HEK293 (cell line): ENCODE measurements at regions not wholly inside any gene's neighbourhood (a gene's known extent, or its start where the extent isn't known, plus 50 kb on each side); places are given as distances from the start of the nearest gene placed in this dataset.

Experiments used
- CTCF ChIA-PET: fragments of 350-600 bp; formaldehyde crosslinking; extraction: SDS; loops from one replicate; lab custom pipeline; 2021; ENCODE audit warnings: antibody characterized with exemption; lab: Yijun Ruan, JAX
- POLR2A ChIA-PET: fragments of 300-600 bp; formaldehyde crosslinking; extraction: SDS; loops from one replicate; lab custom pipeline; 2020; ENCODE audit warnings: antibody characterized with exemption, inconsistent platforms; lab: Yijun Ruan, JAX
- H3K27ac ChIP-seq: fragments of 200-500 bp; sonication (Bioruptor generic); 2 replicates; pipeline ENCODE4 v1.5.1; 2014; ENCODE audit warnings: low read depth, low read length, control low read depth, inconsistent platforms; ENCODE audit errors: extremely low read depth
- H3K36me3 ChIP-seq, 2 experiments: fragments of 200-500 bp in 1 of 2; sonication (Bioruptor generic) in 1 of 2; 1 replicate in 1 of 2; 2 replicates in 1 of 2; pipeline ENCODE4 v1.5.1; 2014 to 2017; ENCODE audit warnings: inconsistent platforms in 2 of 2, low read length in 2 of 2; ENCODE audit not compliant: control insufficient read depth in 2 of 2, insufficient read depth in 1 of 2
- H3K4me1 ChIP-seq: fragments of 200-500 bp; sonication (Bioruptor generic); 2 replicates; pipeline ENCODE4 v1.5.1; 2014; ENCODE audit warnings: mild to moderate bottlenecking, low read length, inconsistent platforms; ENCODE audit not compliant: control insufficient read depth, insufficient read depth
- H3K4me3 ChIP-seq: 2 replicates; pipeline ENCODE4 v1.5.1; 2011; ENCODE audit warnings: low read depth, mild to moderate bottlenecking, control low read depth, low read length, moderate library complexity
- H3K9me3 ChIP-seq: fragments of 200-500 bp; sonication (Bioruptor generic); 2 replicates; pipeline ENCODE4 v1.5.1; 2014; ENCODE audit warnings: low read depth, low read length, inconsistent platforms; ENCODE audit not compliant: control insufficient read depth, insufficient read depth
- BCL11A ChIP-seq: fragments of 450-650 bp; formaldehyde crosslinking; IDR thresholded peaks from 2 replicates; pipeline ENCODE4 v1.5.1; 2016; ENCODE audit warnings: low read depth, missing biosample characterization, missing genetic modification characterization
- GLIS1 ChIP-seq: fragments of 450-650 bp; formaldehyde crosslinking; IDR thresholded peaks from 2 replicates; pipeline ENCODE4 v1.5.1; 2016; ENCODE audit warnings: missing biosample characterization, missing genetic modification characterization
- HOXA7 ChIP-seq: sonication (generic); formaldehyde crosslinking; IDR thresholded peaks from 2 replicates; pipeline ENCODE4 v1.8.1; 2022; ENCODE audit warnings: missing genetic modification reagents, borderline replicate concordance
- IKZF3 ChIP-seq: fragments of 450-650 bp; IDR thresholded peaks from 2 replicates; pipeline ENCODE4 v1.5.0; 2018; ENCODE audit warnings: missing biosample characterization, mild to moderate bottlenecking, missing genetic modification characterization, moderate library complexity
- KLF10 ChIP-seq: fragments of 450-650 bp; IDR thresholded peaks from 2 replicates; pipeline ENCODE4 v1.5.1; 2018; ENCODE audit warnings: missing biosample characterization, mild to moderate bottlenecking, missing genetic modification characterization
- MZF1 ChIP-seq: fragments of 450-650 bp; formaldehyde crosslinking; IDR thresholded peaks from 2 replicates; pipeline ENCODE4 v1.5.1; 2017; ENCODE audit warnings: missing biosample characterization, missing genetic modification characterization, borderline replicate concordance
- SP3 ChIP-seq: fragments of 450-650 bp; formaldehyde crosslinking; IDR thresholded peaks from 2 replicates; pipeline ENCODE4 v1.5.1; 2016; ENCODE audit warnings: missing biosample characterization, missing genetic modification characterization
- ZBTB1 ChIP-seq: fragments of 450-650 bp; formaldehyde crosslinking; IDR thresholded peaks from 2 replicates; pipeline ENCODE4 v1.5.1; 2016; ENCODE audit warnings: missing biosample characterization, missing genetic modification characterization
- ZFHX2 ChIP-seq: fragments of 450-650 bp; formaldehyde crosslinking; conservative IDR thresholded peaks from 2 replicates; pipeline ENCODE4 v1.5.1; 2016; ENCODE audit warnings: missing biosample characterization, missing genetic modification characterization
- ZFP3 ChIP-seq: fragments of 450-650 bp; formaldehyde crosslinking; IDR thresholded peaks from 2 replicates; pipeline ENCODE4 v1.5.1; 2016; ENCODE audit warnings: low read depth, missing biosample characterization, missing genetic modification characterization
- ZFP41 ChIP-seq: fragments of 450-650 bp; formaldehyde crosslinking; IDR thresholded peaks from 2 replicates; pipeline ENCODE4 v1.5.1; 2016; ENCODE audit warnings: missing biosample characterization, missing genetic modification characterization, borderline replicate concordance
- ZNF121 ChIP-seq: fragments of 450-650 bp; formaldehyde crosslinking; IDR thresholded peaks from 2 replicates; pipeline ENCODE4 v1.5.1; 2016; ENCODE audit warnings: missing biosample characterization, missing genetic modification characterization
- ZNF148 ChIP-seq: fragments of 450-650 bp; formaldehyde crosslinking; IDR thresholded peaks from 2 replicates; pipeline ENCODE4 v1.5.0; 2017; ENCODE audit warnings: missing biosample characterization, missing genetic modification characterization, borderline replicate concordance
- ZNF223 ChIP-seq: fragments of 450-650 bp; formaldehyde crosslinking; IDR thresholded peaks from 2 replicates; pipeline ENCODE4 v1.5.1; 2016; ENCODE audit warnings: missing biosample characterization, missing genetic modification characterization
- ZNF23 ChIP-seq: fragments of 450-650 bp; formaldehyde crosslinking; IDR thresholded peaks from 2 replicates; pipeline ENCODE4 v1.5.1; 2016; ENCODE audit warnings: missing biosample characterization, missing genetic modification characterization, borderline replicate concordance
- ZNF26 ChIP-seq: fragments of 450-650 bp; formaldehyde crosslinking; IDR thresholded peaks from 2 replicates; pipeline ENCODE4 v1.5.1; 2016; ENCODE audit warnings: missing biosample characterization, missing genetic modification characterization
- ZNF302 ChIP-seq: fragments of 450-650 bp; formaldehyde crosslinking; IDR thresholded peaks from 2 replicates; pipeline ENCODE4 v1.5.1; 2016; ENCODE audit warnings: missing biosample characterization, missing genetic modification characterization, low read depth
- ZNF366 ChIP-seq: fragments of 450-650 bp; formaldehyde crosslinking; conservative IDR thresholded peaks from 2 replicates; pipeline ENCODE4 v1.5.1; 2016; ENCODE audit warnings: missing biosample characterization, missing genetic modification characterization
- ZNF391 ChIP-seq: fragments of 450-650 bp; formaldehyde crosslinking; IDR thresholded peaks from 2 replicates; pipeline ENCODE4 v1.5.1; 2016; ENCODE audit warnings: low read depth, missing biosample characterization, missing genetic modification characterization, borderline replicate concordance
- ZNF398 ChIP-seq: fragments of 450-650 bp; formaldehyde crosslinking; IDR thresholded peaks from 2 replicates; pipeline ENCODE4 v1.5.1; 2017; ENCODE audit warnings: missing biosample characterization, missing genetic modification characterization
- ZNF510 ChIP-seq: fragments of 450-650 bp; formaldehyde crosslinking; IDR thresholded peaks from 2 replicates; pipeline ENCODE4 v1.5.1; 2018; ENCODE audit warnings: mild to moderate bottlenecking, missing genetic modification characterization, missing biosample characterization; ENCODE audit not compliant: insufficient replicate concordance
- ZNF521 ChIP-seq: fragments of 450-650 bp; formaldehyde crosslinking; IDR thresholded peaks from 2 replicates; pipeline ENCODE4 v1.5.1; 2017; ENCODE audit warnings: missing biosample characterization, mild to moderate bottlenecking, missing genetic modification characterization
- ZNF529 ChIP-seq: fragments of 450-650 bp; formaldehyde crosslinking; IDR thresholded peaks from 2 replicates; pipeline ENCODE4 v1.5.1; 2017; ENCODE audit warnings: missing genetic modification characterization, missing biosample characterization; ENCODE audit not compliant: insufficient replicate concordance
- ZNF544 ChIP-seq: fragments of 450-650 bp; formaldehyde crosslinking; IDR thresholded peaks from 2 replicates; pipeline ENCODE4 v1.5.0; 2017; ENCODE audit warnings: missing biosample characterization, missing genetic modification characterization
- ZNF548 ChIP-seq: fragments of 450-650 bp; formaldehyde crosslinking; IDR thresholded peaks from 2 replicates; pipeline ENCODE4 v1.5.1; 2016; ENCODE audit warnings: missing biosample characterization, missing genetic modification characterization
- ZNF639 ChIP-seq: fragments of 450-650 bp; formaldehyde crosslinking; IDR thresholded peaks from 2 replicates; pipeline ENCODE4 v1.5.1; 2016; ENCODE audit warnings: missing biosample characterization, missing genetic modification characterization
- ZNF792 ChIP-seq: fragments of 450-650 bp; formaldehyde crosslinking; IDR thresholded peaks from 2 replicates; pipeline ENCODE4 v1.5.1; 2016; ENCODE audit warnings: missing biosample characterization, missing genetic modification characterization

- Histone ChIP-seq H3K9me3 (no peaks in the 10 kb centered on the region), H3K4me3 (no peak overlapping the region), H3K27ac (no peak overlapping the region), H3K36me3 (no peaks in the 10 kb centered on the region), H3K4me1 (no peaks in the 10 kb centered on the region)
- TF ChIP-seq ZBTB1 (tag by site-specific recombination) (no peak), ZNF366 (tag by site-specific recombination) (no peak), ZNF792 (tag by site-specific recombination) (no peak), ZNF510 (no peak), GLIS1 (tag by site-specific recombination) (no peak), ZNF529 (tag by site-specific recombination) (no peak), ZNF391 (tag by site-specific recombination) (no peak), ZNF148 (tag by site-specific recombination) (no peak), BCL11A (no peak), ZNF639 (tag by site-specific recombination) (no peak), ZNF521 (no peak), ZFP41 (tag by site-specific recombination) (no peak), ZNF302 (tag by site-specific recombination) (no peak)
- CTCF ChIA-PET = interaction anchor here (0.7 kb wide), 1 partner anchor 464 kb away, joined by 3 read pairs; no protein-coding TSS in a partner anchor
- POLR2A ChIA-PET = no interaction called here
These were observed 79.4 kb downstream of the DACT1 start for GRCh38 chr14:58717211-58717610.

- POLR2A ChIA-PET = no interaction called here
- TF ChIP-seq ZNF121 (no peak), ZFP3 (tag by site-specific recombination) (no peak), ZFHX2 (tag by site-specific recombination) (no peak), ZNF26 (tag by site-specific recombination) (no peak), KLF10 (tag by site-specific recombination) (no peak), ZNF544 (no peak), IKZF3 (no peak), MZF1 (tag by site-specific recombination) (no peak), ZNF398 (tag by site-specific recombination) (no peak), ZNF366 (tag by site-specific recombination) (no peak), SP3 (tag by site-specific recombination) (no peak), ZNF23 (tag by site-specific recombination) (no peak), HOXA7 (CRISPR knock-in tag) (no peak), ZNF548 (tag by site-specific recombination) (no peak), ZNF223 (tag by site-specific recombination) (no peak)
- H3K9me3 ChIP-seq = no peaks in the 10 kb centered on the region
- H3K4me3 ChIP-seq = no peak overlapping the region
- no peaks in the 10 kb centered on the region for H3K36me3 ChIP-seq
- H3K4me1 ChIP-seq = no peaks in the 10 kb centered on the region
- CTCF ChIA-PET = interaction anchor here (0.7 kb wide), 1 partner anchor 465 kb away, joined by 3 read pairs; no protein-coding TSS in a partner anchor
- no peak overlapping the region for H3K27ac ChIP-seq
These were observed 80.1 kb downstream of the DACT1 start for GRCh38 chr14:58717813-58718212.
